ENCODE measurements at regions not wholly inside any gene's neighbourhood (a gene's known extent, or its start where the extent isn't known, plus 50 kb on each side); places are given as distances from the start of the nearest gene placed in this dataset.

- TF ChIP-seq POLR2AphosphoS5 (IDR thresholded peaks at IDR 0.05; ENCODE audit: insufficient read depth in 1 of 2, low read depth in 1 of 2): no peak
- TF ChIP-seq POLR2A (IDR thresholded peaks at IDR 0.05): no peak
- no peak for TF ChIP-seq CTCF (IDR thresholded peaks at IDR 0.05)
- Histone ChIP-seq H3K27me3 (no peaks in the 10 kb centered on the region), H3K27ac (no peak overlapping the region), H3K9me3 (no peaks in the 10 kb centered on the region), H3K4me3 (no peak overlapping the region), H3K36me3 (no peaks in the 10 kb centered on the region), H3K4me1 (peaks cover 14% of the 10 kb centered on the region)
- intact Hi-C loops (cut with DNase I): no loop called here
- DNase-seq (ENCODE audit: extremely low spot score in 2 of 2): no peak
Measured at GRCh38 chr1:223035724-223036478, 107.1 kb downstream of the TLR5 start.

DNA sequence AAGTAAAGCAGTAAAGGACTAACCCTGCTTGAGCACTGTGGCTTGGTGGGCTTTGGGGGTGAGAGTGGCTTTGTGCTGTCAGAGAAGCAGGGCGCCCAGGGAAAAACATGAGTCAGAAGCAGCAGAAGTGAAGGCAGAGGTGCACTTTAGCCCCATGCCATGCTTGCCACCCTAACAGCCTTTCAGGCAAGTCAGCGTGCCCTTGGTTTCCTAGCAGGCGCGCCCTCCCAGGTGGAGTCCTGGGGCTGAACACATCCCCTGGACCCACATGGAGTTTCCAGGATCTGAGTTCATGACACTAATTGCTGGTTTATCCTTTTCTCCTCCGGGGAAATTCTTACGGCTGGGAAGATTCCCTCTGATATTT, 106.6 kb downstream of the TLR5 start:
- no peak overlapping the region for H3K27ac ChIP-seq
- H3K4me1 ChIP-seq: peaks cover 8% of the 10 kb centered on the region
- H3K4me3 ChIP-seq: no peak overlapping the region
- DNase-seq (ENCODE audit: extremely low spot score in 2 of 2): no peak
- H3K36me3 ChIP-seq: no peaks in the 10 kb centered on the region
- no peaks in the 10 kb centered on the region for H3K27me3 ChIP-seq
- TF ChIP-seq POLR2AphosphoS5 (IDR thresholded peaks at IDR 0.05; ENCODE audit: insufficient read depth in 1 of 2, low read depth in 1 of 2) (no peak), POLR2A (IDR thresholded peaks at IDR 0.05) (no peak), CTCF (IDR thresholded peaks at IDR 0.05) (no peak)
- intact Hi-C loops (cut with DNase I): no loop called here
- H3K9me3 ChIP-seq: no peaks in the 10 kb centered on the region

- Histone ChIP-seq H3K4me1 (no peaks in the 10 kb centered on the region), H3K9me3 (no peaks in the 10 kb centered on the region), H3K27ac (no peak overlapping the region), H3K27me3 (no peaks in the 10 kb centered on the region), H3K4me3 (no peak overlapping the region), H3K36me3 (no peaks in the 10 kb centered on the region)
- TF ChIP-seq POLR2AphosphoS5 (IDR thresholded peaks at IDR 0.05; ENCODE audit: insufficient read depth in 1 of 2, low read depth in 1 of 2) (no peak), POLR2A (IDR thresholded peaks at IDR 0.05) (no peak), CTCF (IDR thresholded peaks at IDR 0.05) (no peak)
- intact Hi-C loops (cut with DNase I): no loop called here
- no peak for DNase-seq (ENCODE audit: extremely low spot score in 2 of 2)
Measured at GRCh38 chr1:223037845-223038244, 105.2 kb downstream of the TLR5 start.

DNA sequence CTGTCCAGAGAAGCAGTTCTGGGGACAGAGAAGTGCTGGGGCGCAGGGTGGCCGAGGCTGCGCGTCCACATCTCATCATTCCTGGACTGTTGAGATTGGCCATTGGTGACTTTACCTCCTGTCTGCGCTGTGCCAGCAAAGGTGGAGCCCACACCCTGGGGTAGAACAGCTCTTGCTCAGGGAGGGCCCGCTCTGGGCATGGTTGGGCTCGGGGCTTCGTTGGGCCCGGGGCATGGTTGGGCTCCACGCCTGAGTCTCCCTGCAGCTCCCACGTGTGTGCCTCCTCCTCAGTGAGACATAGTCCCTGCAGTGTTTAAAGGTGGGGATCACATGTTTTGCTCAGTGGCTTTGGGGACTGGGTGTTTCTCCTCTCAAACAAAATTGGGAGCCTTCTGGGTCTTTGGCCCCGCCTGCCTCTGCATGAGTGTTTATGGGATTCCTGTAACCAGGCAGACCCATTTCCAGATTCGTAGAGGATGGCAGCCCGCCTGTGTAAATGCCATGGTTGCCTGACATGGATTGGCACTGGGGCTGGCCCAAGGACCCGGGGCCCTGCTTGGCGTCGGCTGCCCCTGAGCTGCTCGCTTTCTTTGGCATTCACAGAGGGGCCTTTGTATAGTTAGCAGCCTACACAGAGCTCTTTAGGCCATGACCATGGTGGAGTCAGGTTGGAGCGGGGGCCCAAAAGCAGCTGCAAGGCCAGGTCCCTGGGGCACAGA, 104.6 kb downstream of the TLR5 start:
- TF ChIP-seq POLR2AphosphoS5 (IDR thresholded peaks at IDR 0.05; ENCODE audit: insufficient read depth in 1 of 2, low read depth in 1 of 2) (no peak), CTCF (IDR thresholded peaks at IDR 0.05) (no peak), POLR2A (IDR thresholded peaks at IDR 0.05) (no peak)
- H3K27ac ChIP-seq: no peak overlapping the region
- no peaks in the 10 kb centered on the region for H3K27me3 ChIP-seq
- intact Hi-C loops (cut with DNase I): no loop called here
- no peak overlapping the region for H3K4me3 ChIP-seq
- DNase-seq (ENCODE audit: extremely low spot score in 2 of 2): no peak
- H3K36me3 ChIP-seq: no peaks in the 10 kb centered on the region
- no peaks in the 10 kb centered on the region for H3K9me3 ChIP-seq
- no peaks in the 10 kb centered on the region for H3K4me1 ChIP-seq

- Histone ChIP-seq H3K36me3 (no peaks in the 10 kb centered on the region), H3K9me3 (no peaks in the 10 kb centered on the region), H3K27me3 (no peaks in the 10 kb centered on the region), H3K4me3 (no peak overlapping the region), H3K27ac (no peak overlapping the region), H3K4me1 (no peaks in the 10 kb centered on the region)
- intact Hi-C loops (cut with DNase I): no loop called here
- TF ChIP-seq CTCF (IDR thresholded peaks at IDR 0.05): no peak
- no peak for TF ChIP-seq POLR2AphosphoS5 (IDR thresholded peaks at IDR 0.05; ENCODE audit: insufficient read depth in 1 of 2, low read depth in 1 of 2)
- TF ChIP-seq POLR2A (IDR thresholded peaks at IDR 0.05): no peak
- no peak for DNase-seq (ENCODE audit: extremely low spot score in 2 of 2)
Measured at GRCh38 chr1:223039990-223040389, 103.1 kb downstream of the TLR5 start.

All from vagina (tissue), 2 donors.